ENCODE measurements at regions not wholly inside any gene's neighbourhood (a gene's known extent, or its start where the extent isn't known, plus 50 kb on each side); places are given as distances from the start of the nearest gene placed in this dataset.

GRCh38 chr13:48158915-48159314, 64.0 kb upstream of the MED4 start:
- peak; percentile 21 to 83 for DNase-seq (ENCODE audit: low read depth in 1 of 2, low spot score in 1 of 2)
- in situ Hi-C loops (cut with HindIII; ENCODE audit: low pct_unique_long_range_greater_than_20kb, low sequenced_read_pairs), result no loop called here
- TF ChIP-seq JUND (IDR thresholded peaks at IDR 0.05; ENCODE audit: low read depth), result no peak

- TF ChIP-seq JUND (IDR thresholded peaks at IDR 0.05; ENCODE audit: low read depth), result no peak
- DNase-seq (ENCODE audit: low read depth in 1 of 2, low spot score in 1 of 2), result no peak
- in situ Hi-C loops (cut with HindIII; ENCODE audit: low pct_unique_long_range_greater_than_20kb, low sequenced_read_pairs), result no loop called here
Measured at GRCh38 chr13:48158290-48158689, 63.4 kb upstream of the MED4 start.

- in situ Hi-C loops (cut with HindIII; ENCODE audit: low pct_unique_long_range_greater_than_20kb, low sequenced_read_pairs), result no loop called here
- DNase-seq (ENCODE audit: low read depth in 1 of 2, low spot score in 1 of 2), result peak in 1 of 2 experiments; percentile 1
Measured at GRCh38 chr13:48156466-48156865, 61.6 kb upstream of the MED4 start.

GRCh38 chr13:48155848-48156247, 60.9 kb upstream of the MED4 start:
- DNase-seq (ENCODE audit: low read depth in 1 of 2, low spot score in 1 of 2), result no peak
- TF ChIP-seq JUND (IDR thresholded peaks at IDR 0.05; ENCODE audit: low read depth), result no peak

More at GRCh38 chr13:48156466-48156865, 61.6 kb upstream of the MED4 start:
- TF ChIP-seq JUND (IDR thresholded peaks at IDR 0.05; ENCODE audit: low read depth), result no peak

GRCh38 chr13:48154671-48155070, 59.8 kb upstream of the MED4 start:
- TF ChIP-seq JUND (IDR thresholded peaks at IDR 0.05; ENCODE audit: low read depth), result no peak
- DNase-seq (ENCODE audit: low read depth in 1 of 2, low spot score in 1 of 2), result no peak
- in situ Hi-C loops (cut with HindIII; ENCODE audit: low pct_unique_long_range_greater_than_20kb, low sequenced_read_pairs), result no loop called here

More at GRCh38 chr13:48155848-48156247, 60.9 kb upstream of the MED4 start:
- in situ Hi-C loops (cut with HindIII; ENCODE audit: low pct_unique_long_range_greater_than_20kb, low sequenced_read_pairs), result no loop called here

GRCh38 chr13:48153186-48153585, 58.3 kb upstream of the MED4 start:
- TF ChIP-seq JUND (IDR thresholded peaks at IDR 0.05; ENCODE audit: low read depth), result no peak
- in situ Hi-C loops (cut with HindIII; ENCODE audit: low pct_unique_long_range_greater_than_20kb, low sequenced_read_pairs), result no loop called here
- no peak for DNase-seq (ENCODE audit: low read depth in 1 of 2, low spot score in 1 of 2)

GRCh38 chr13:48151363-48152161, 56.7 kb upstream of the MED4 start:
- DNase-seq (ENCODE audit: low read depth in 1 of 2, low spot score in 1 of 2), result no peak

GRCh38 chr13:48148454-48148853, 53.5 kb upstream of the MED4 start:
- TF ChIP-seq JUND (IDR thresholded peaks at IDR 0.05; ENCODE audit: low read depth), result no peak
- in situ Hi-C loops (cut with HindIII; ENCODE audit: low pct_unique_long_range_greater_than_20kb, low sequenced_read_pairs), result no loop called here
- no peak for DNase-seq (ENCODE audit: low read depth in 1 of 2, low spot score in 1 of 2)

More at GRCh38 chr13:48151363-48152161, 56.7 kb upstream of the MED4 start:
- no peak for TF ChIP-seq JUND (IDR thresholded peaks at IDR 0.05; ENCODE audit: low read depth)
- in situ Hi-C loops (cut with HindIII; ENCODE audit: low pct_unique_long_range_greater_than_20kb, low sequenced_read_pairs), result no loop called here

- in situ Hi-C loops (cut with HindIII; ENCODE audit: low pct_unique_long_range_greater_than_20kb, low sequenced_read_pairs), result no loop called here
Measured at GRCh38 chr13:48146636-48147035, 51.7 kb upstream of the MED4 start.

GRCh38 chr13:48146122-48146521, 51.2 kb upstream of the MED4 start:
- no peak for DNase-seq (ENCODE audit: low read depth in 1 of 2, low spot score in 1 of 2)
- in situ Hi-C loops (cut with HindIII; ENCODE audit: low pct_unique_long_range_greater_than_20kb, low sequenced_read_pairs), result no loop called here
- no peak for TF ChIP-seq JUND (IDR thresholded peaks at IDR 0.05; ENCODE audit: low read depth)

More at GRCh38 chr13:48146636-48147035, 51.7 kb upstream of the MED4 start:
- DNase-seq (ENCODE audit: low read depth in 1 of 2, low spot score in 1 of 2), result no peak
- no peak for TF ChIP-seq JUND (IDR thresholded peaks at IDR 0.05; ENCODE audit: low read depth)
